SK-N-SH (cell line): ENCODE measurements at regions not wholly inside any gene's neighbourhood (a gene's known extent, or its start where the extent isn't known, plus 50 kb on each side); places are given as distances from the start of the nearest gene placed in this dataset.
A peak's percentile ranks its signal among the peaks of the same experiment; 100 is the strongest.

Experiments used
- CTCF ChIA-PET: fragments of 300-600, 350-600 bp; formaldehyde crosslinking; extraction: SDS; loops from one replicate; lab custom pipeline; 2021; lab: Yijun Ruan, JAX
- POLR2A ChIA-PET: fragments of 350-600 bp; sonication (Branson Sonifier 250); formaldehyde crosslinking; extraction: SDS; loops from one replicate; lab custom pipeline; 2020; ENCODE audit warnings: antibody characterized with exemption, inconsistent platforms; lab: Yijun Ruan, JAX
- DNase-seq: peaks from one replicate; pipeline ENCODE4 v3.0.0; 2012
- H2AFZ ChIP-seq: fragments of 200-600 bp; sonication (generic); 2 replicates; pipeline ENCODE4 v1.8.1; 2016; ENCODE audit warnings: antibody characterized with exemption, mild to moderate bottlenecking, low read depth
- H3F3A ChIP-seq: fragments of 200-600 bp; sonication (generic); replicated peaks from 2 replicates; pipeline ENCODE3; 2016; ENCODE audit warnings: antibody characterized with exemption, mild to moderate bottlenecking; ENCODE audit not compliant: insufficient read depth
- H3K27ac ChIP-seq, 2 experiments: fragments of 200-500 bp in 1 of 2; fragments of 200-600 bp in 1 of 2; sonication (Bioruptor generic) in 1 of 2; sonication (generic), shearing (Covaris generic) in 1 of 2; 2 replicates each; pipeline versions ENCODE4 v1.5.1 to v1.6.1; 2014 to 2016; ENCODE audit warnings: low read depth in 2 of 2, inconsistent platforms in 1 of 2, low read length in 1 of 2, mild to moderate bottlenecking in 1 of 2, mixed read lengths in 1 of 2
- H3K27me3 ChIP-seq: fragments of 200-600 bp; sonication (generic), shearing (Covaris generic); 2 replicates; pipeline ENCODE4 v1.6.1; 2016; ENCODE audit warnings: mixed run types; ENCODE audit not compliant: insufficient read depth
- H3K36me3 ChIP-seq, 2 experiments: fragments of 200-500 bp in 1 of 2; fragments of 200-600 bp in 1 of 2; sonication (Bioruptor generic) in 1 of 2; sonication (generic) in 1 of 2; replicated peaks in 1 of 2; 2 replicates each; pipeline versions ENCODE3 to v1.5.1; 2014 to 2016; ENCODE audit warnings: low read length in 1 of 2, mild to moderate bottlenecking in 1 of 2; ENCODE audit not compliant: insufficient read depth in 2 of 2, control insufficient read depth in 1 of 2
- H3K4me1 ChIP-seq, 2 experiments: fragments of 200-500 bp in 1 of 2; fragments of 200-600 bp in 1 of 2; sonication (Bioruptor generic) in 1 of 2; sonication (generic), shearing (Covaris generic) in 1 of 2; 2 replicates each; pipeline versions ENCODE4 v1.5.1 to v1.6.1; 2014 to 2016; ENCODE audit warnings: low read depth in 1 of 2, low read length in 1 of 2, mixed run types in 1 of 2; ENCODE audit not compliant: insufficient read depth in 2 of 2, control insufficient read depth in 1 of 2
- H3K4me2 ChIP-seq: fragments of 200-600 bp; sonication (generic), shearing (Covaris generic); 2 replicates; pipeline ENCODE4 v1.6.1; 2017; ENCODE audit warnings: mixed run types
- H3K4me3 ChIP-seq, 2 experiments: fragments of 200-500 bp in 1 of 2; fragments of 200-600 bp in 1 of 2; sonication (Bioruptor generic) in 1 of 2; sonication (generic), shearing (Covaris generic) in 1 of 2; 2 replicates each; pipeline versions ENCODE4 v1.5.1 to v1.8.1; 2014 to 2016; ENCODE audit warnings: low read depth in 2 of 2, inconsistent platforms in 1 of 2, low read length in 1 of 2, mild to moderate bottlenecking in 1 of 2, mixed read lengths in 1 of 2, moderate library complexity in 1 of 2
- H3K79me2 ChIP-seq: fragments of 200-600 bp; sonication (generic); 2 replicates; pipeline ENCODE4 v1.8.1; 2017; ENCODE audit warnings: mild to moderate bottlenecking; ENCODE audit not compliant: insufficient read depth
- H3K9ac ChIP-seq: fragments of 200-600 bp; sonication (generic); 2 replicates; pipeline ENCODE4 v1.6.1; 2017; ENCODE audit warnings: mixed run types
- H3K9me2 ChIP-seq: fragments of 200-600 bp; sonication (generic); 2 replicates; pipeline ENCODE4 v1.6.1; 2017; ENCODE audit warnings: mixed run types
- H3K9me3 ChIP-seq: fragments of 200-600 bp; sonication (generic); 2 replicates; pipeline ENCODE4 v1.6.1; 2017; ENCODE audit warnings: mixed run types, mild to moderate bottlenecking, moderate library complexity
- H4K20me1 ChIP-seq: fragments of 200-600 bp; sonication (generic); 2 replicates; pipeline ENCODE4 v1.6.1; 2017; ENCODE audit warnings: mild to moderate bottlenecking, mixed run types; ENCODE audit not compliant: insufficient read depth
- CHD2 ChIP-seq: fragments of 150-350 bp; IDR thresholded peaks from 2 replicates; pipeline ENCODE4 v1.6.1; 2018; ENCODE audit warnings: low read length; ENCODE audit not compliant: partially characterized antibody
- ELF1 ChIP-seq: IDR thresholded peaks from 2 replicates; pipeline ENCODE4 v1.4.0; 2012
- EP300 ChIP-seq, 2 experiments: IDR thresholded peaks; 2 replicates each; pipeline versions ENCODE4 v1.4.0 to v1.6.1; 2012; ENCODE audit warnings: borderline replicate concordance in 1 of 2, low read depth in 1 of 2, low read length in 1 of 2
- EZH2phosphoT487 ChIP-seq: fragments of 200-600 bp; sonication (generic); IDR thresholded peaks from 2 replicates; pipeline ENCODE4 v1.6.1; 2017; ENCODE audit warnings: low read depth, mixed run types, mild to moderate bottlenecking, antibody characterized with exemption, moderate library complexity, borderline replicate concordance
- FOSL2 ChIP-seq: IDR thresholded peaks from 2 replicates; pipeline ENCODE4 v1.4.0; 2012; ENCODE audit warnings: low read depth, mild to moderate bottlenecking, moderate library complexity, borderline replicate concordance
- FOXJ3 ChIP-seq: sonication (generic); formaldehyde crosslinking; IDR thresholded peaks from 2 replicates; pipeline ENCODE4 v1.5.1; 2020; ENCODE audit warnings: mild to moderate bottlenecking, missing genetic modification reagents
- GABPA ChIP-seq: IDR thresholded peaks from 2 replicates; pipeline ENCODE4 v1.4.0; 2012; ENCODE audit warnings: low read depth, mild to moderate bottlenecking
- JUND ChIP-seq: IDR thresholded peaks from 2 replicates; pipeline ENCODE4 v1.4.0; 2012
- MAX ChIP-seq: IDR thresholded peaks from 2 replicates; pipeline ENCODE4 v1.4.0; 2012; ENCODE audit warnings: low read depth
- MEF2A ChIP-seq: IDR thresholded peaks from 2 replicates; pipeline ENCODE4 v1.4.0; 2012; ENCODE audit warnings: low read depth, borderline replicate concordance
- NRF1 ChIP-seq: IDR thresholded peaks from 2 replicates; pipeline ENCODE4 v1.6.1; 2012; ENCODE audit warnings: low read depth, mild to moderate bottlenecking, low read length
- POLR2AphosphoS5 ChIP-seq: IDR thresholded peaks from 2 replicates; pipeline ENCODE4 v1.6.1; 2012; ENCODE audit warnings: low read depth, low read length
- RAD21 ChIP-seq: IDR thresholded peaks from 2 replicates; pipeline ENCODE4 v1.6.1; 2012; ENCODE audit warnings: mild to moderate bottlenecking, low read length
- RXRA ChIP-seq: IDR thresholded peaks from 2 replicates; pipeline ENCODE4 v1.4.0; 2012; ENCODE audit warnings: low read depth, mild to moderate bottlenecking, borderline replicate concordance
- SIN3A ChIP-seq: IDR thresholded peaks from 2 replicates; pipeline ENCODE4 v1.6.1; 2012; ENCODE audit warnings: low read depth, mild to moderate bottlenecking, low read length, moderate library complexity, borderline replicate concordance
- SMC3 ChIP-seq: IDR thresholded peaks from 2 replicates; pipeline ENCODE4 v1.6.1; 2012; ENCODE audit warnings: low read depth, low read length, improper control_type of control experiment
- TAF1 ChIP-seq: IDR thresholded peaks from 2 replicates; pipeline ENCODE4 v1.6.1; 2012; ENCODE audit warnings: low read depth, mild to moderate bottlenecking, low read length, moderate library complexity, borderline replicate concordance
- TCF12 ChIP-seq: IDR thresholded peaks from 2 replicates; pipeline ENCODE4 v1.4.0; 2012
- YY1 ChIP-seq: IDR thresholded peaks from 2 replicates; pipeline ENCODE4 v1.4.0; 2012; ENCODE audit warnings: low read depth, mild to moderate bottlenecking
- TF ChIP-seq, protein P1 (sequence below): IDR thresholded peaks from 2 replicates; pipeline ENCODE4 v1.4.0; 2012; ENCODE audit warnings: low read depth, borderline replicate concordance
- TF ChIP-seq, protein P2 (sequence below): fragments of 200-600 bp; sonication (generic); IDR thresholded peaks from 2 replicates; pipeline ENCODE4 v1.6.1; 2017; ENCODE audit warnings: antibody characterized with exemption, mild to moderate bottlenecking, moderate library complexity
- TF ChIP-seq, protein P3 (sequence below): IDR thresholded peaks from 2 replicates; pipeline ENCODE4; 2012
- TF ChIP-seq, protein P4 (sequence below): fragments of 150-350 bp; IDR thresholded peaks from 2 replicates; pipeline ENCODE4 v1.6.1; 2017; ENCODE audit warnings: antibody characterized with exemption, low read length, low read depth, borderline replicate concordance
- TF ChIP-seq, protein P5 (sequence below): IDR thresholded peaks from 2 replicates; pipeline ENCODE4 v1.6.1; 2012; ENCODE audit warnings: mild to moderate bottlenecking, low read depth, low read length, moderate library complexity

DNA sequence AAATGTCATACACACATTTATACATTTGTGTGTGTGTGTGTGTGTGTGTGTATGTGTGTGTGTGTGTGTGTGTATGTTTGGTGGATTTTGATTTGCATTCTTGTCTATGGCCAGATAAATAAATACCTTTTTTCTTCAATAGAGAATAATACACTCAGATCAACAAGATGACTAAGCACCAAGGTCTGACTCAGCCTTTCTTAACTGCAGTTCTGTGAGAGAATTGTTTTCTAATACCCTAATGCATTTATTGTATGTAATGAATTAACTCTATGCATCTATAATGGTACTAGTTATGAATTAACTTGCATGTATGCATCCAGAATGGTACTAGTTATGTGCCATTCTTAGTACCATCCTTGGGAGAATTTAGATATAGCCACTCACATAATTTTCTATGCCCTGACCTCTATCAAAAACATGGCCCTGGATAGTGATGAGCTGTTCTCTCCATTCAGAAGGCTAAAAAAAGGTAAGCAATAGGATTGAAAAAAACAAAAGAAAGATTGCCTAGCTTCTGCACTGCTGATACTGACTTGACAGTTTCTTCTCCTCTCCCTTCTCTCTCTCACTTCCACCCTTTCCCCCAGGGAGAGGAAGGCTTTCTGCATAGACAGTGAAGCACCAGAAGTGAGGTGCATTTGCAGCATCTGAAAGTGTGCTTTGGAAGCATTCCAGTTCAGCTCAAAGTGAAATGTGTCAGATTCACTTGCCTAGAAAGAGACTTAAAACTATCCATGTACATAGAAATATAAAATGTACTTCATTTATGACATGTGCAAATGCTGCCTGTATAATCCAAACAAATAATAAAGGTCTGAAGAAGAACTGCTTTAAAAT, 55.1 kb upstream of the CCDC112 start:
- Histone ChIP-seq H3K9ac (no peak overlapping the region), H3K4me3 (no peak overlapping the region), H2AFZ (no peak overlapping the region), H3F3A (peaks cover 21% of the 10 kb centered on the region), H3K27me3 (no peaks in the 10 kb centered on the region), H3K4me1 (peaks cover 0 to 20% of the 10 kb centered on the region in 2 experiments), H3K9me2 (no peaks in the 10 kb centered on the region), H3K9me3 (no peaks in the 10 kb centered on the region), H3K4me2 (peak overlapping the region; percentile 62; the same call in 1 of the 2 replicates), H3K79me2 (no peaks in the 10 kb centered on the region), H4K20me1 (no peaks in the 10 kb centered on the region), H3K27ac (peak overlapping the region; percentile 41 to 67; a peak in 2 of 4 replicates), H3K36me3 (no peaks in the 10 kb centered on the region)
- ChIA-PET CTCF (interaction anchor here (1.6 kb wide), 1 partner anchor 16 kb away, joined by 4 read pairs; no protein-coding TSS in a partner anchor), POLR2A (no interaction called here)
- DNase-seq: no peak
- no peak for TF ChIP-seq GABPA
- no peak for TF ChIP-seq POLR2AphosphoS5
- no peak for TF ChIP-seq MEF2A
- TF ChIP-seq ELF1: no peak
- TF ChIP-seq, protein P1, sequence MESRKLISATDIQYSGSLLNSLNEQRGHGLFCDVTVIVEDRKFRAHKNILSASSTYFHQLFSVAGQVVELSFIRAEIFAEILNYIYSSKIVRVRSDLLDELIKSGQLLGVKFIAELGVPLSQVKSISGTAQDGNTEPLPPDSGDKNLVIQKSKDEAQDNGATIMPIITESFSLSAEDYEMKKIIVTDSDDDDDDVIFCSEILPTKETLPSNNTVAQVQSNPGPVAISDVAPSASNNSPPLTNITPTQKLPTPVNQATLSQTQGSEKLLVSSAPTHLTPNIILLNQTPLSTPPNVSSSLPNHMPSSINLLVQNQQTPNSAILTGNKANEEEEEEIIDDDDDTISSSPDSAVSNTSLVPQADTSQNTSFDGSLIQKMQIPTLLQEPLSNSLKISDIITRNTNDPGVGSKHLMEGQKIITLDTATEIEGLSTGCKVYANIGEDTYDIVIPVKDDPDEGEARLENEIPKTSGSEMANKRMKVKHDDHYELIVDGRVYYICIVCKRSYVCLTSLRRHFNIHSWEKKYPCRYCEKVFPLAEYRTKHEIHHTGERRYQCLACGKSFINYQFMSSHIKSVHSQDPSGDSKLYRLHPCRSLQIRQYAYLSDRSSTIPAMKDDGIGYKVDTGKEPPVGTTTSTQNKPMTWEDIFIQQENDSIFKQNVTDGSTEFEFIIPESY: no peak
- TF ChIP-seq TCF12: peak; percentile 79
- no peak for TF ChIP-seq CHD2
- TF ChIP-seq, protein P2, sequence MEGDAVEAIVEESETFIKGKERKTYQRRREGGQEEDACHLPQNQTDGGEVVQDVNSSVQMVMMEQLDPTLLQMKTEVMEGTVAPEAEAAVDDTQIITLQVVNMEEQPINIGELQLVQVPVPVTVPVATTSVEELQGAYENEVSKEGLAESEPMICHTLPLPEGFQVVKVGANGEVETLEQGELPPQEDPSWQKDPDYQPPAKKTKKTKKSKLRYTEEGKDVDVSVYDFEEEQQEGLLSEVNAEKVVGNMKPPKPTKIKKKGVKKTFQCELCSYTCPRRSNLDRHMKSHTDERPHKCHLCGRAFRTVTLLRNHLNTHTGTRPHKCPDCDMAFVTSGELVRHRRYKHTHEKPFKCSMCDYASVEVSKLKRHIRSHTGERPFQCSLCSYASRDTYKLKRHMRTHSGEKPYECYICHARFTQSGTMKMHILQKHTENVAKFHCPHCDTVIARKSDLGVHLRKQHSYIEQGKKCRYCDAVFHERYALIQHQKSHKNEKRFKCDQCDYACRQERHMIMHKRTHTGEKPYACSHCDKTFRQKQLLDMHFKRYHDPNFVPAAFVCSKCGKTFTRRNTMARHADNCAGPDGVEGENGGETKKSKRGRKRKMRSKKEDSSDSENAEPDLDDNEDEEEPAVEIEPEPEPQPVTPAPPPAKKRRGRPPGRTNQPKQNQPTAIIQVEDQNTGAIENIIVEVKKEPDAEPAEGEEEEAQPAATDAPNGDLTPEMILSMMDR: no peak
- TF ChIP-seq, protein P3, sequence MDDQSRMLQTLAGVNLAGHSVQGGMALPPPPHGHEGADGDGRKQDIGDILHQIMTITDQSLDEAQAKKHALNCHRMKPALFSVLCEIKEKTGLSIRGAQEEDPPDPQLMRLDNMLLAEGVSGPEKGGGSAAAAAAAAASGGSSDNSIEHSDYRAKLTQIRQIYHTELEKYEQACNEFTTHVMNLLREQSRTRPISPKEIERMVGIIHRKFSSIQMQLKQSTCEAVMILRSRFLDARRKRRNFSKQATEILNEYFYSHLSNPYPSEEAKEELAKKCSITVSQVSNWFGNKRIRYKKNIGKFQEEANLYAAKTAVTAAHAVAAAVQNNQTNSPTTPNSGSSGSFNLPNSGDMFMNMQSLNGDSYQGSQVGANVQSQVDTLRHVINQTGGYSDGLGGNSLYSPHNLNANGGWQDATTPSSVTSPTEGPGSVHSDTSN: peak; percentile 74
- no peak for TF ChIP-seq NRF1
- no peak for TF ChIP-seq SIN3A
- TF ChIP-seq FOXJ3 (CRISPR knock-in tag): no peak
- TF ChIP-seq, protein P4, sequence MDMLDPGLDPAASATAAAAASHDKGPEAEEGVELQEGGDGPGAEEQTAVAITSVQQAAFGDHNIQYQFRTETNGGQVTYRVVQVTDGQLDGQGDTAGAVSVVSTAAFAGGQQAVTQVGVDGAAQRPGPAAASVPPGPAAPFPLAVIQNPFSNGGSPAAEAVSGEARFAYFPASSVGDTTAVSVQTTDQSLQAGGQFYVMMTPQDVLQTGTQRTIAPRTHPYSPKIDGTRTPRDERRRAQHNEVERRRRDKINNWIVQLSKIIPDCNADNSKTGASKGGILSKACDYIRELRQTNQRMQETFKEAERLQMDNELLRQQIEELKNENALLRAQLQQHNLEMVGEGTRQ: no peak
- TF ChIP-seq TAF1: no peak
- TF ChIP-seq, protein P5, sequence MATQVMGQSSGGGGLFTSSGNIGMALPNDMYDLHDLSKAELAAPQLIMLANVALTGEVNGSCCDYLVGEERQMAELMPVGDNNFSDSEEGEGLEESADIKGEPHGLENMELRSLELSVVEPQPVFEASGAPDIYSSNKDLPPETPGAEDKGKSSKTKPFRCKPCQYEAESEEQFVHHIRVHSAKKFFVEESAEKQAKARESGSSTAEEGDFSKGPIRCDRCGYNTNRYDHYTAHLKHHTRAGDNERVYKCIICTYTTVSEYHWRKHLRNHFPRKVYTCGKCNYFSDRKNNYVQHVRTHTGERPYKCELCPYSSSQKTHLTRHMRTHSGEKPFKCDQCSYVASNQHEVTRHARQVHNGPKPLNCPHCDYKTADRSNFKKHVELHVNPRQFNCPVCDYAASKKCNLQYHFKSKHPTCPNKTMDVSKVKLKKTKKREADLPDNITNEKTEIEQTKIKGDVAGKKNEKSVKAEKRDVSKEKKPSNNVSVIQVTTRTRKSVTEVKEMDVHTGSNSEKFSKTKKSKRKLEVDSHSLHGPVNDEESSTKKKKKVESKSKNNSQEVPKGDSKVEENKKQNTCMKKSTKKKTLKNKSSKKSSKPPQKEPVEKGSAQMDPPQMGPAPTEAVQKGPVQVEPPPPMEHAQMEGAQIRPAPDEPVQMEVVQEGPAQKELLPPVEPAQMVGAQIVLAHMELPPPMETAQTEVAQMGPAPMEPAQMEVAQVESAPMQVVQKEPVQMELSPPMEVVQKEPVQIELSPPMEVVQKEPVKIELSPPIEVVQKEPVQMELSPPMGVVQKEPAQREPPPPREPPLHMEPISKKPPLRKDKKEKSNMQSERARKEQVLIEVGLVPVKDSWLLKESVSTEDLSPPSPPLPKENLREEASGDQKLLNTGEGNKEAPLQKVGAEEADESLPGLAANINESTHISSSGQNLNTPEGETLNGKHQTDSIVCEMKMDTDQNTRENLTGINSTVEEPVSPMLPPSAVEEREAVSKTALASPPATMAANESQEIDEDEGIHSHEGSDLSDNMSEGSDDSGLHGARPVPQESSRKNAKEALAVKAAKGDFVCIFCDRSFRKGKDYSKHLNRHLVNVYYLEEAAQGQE: no peak
- TF ChIP-seq RXRA: no peak
- 0 out of 4 replicates have a peak, but pooled peaks have one; percentile 18 to 19 for TF ChIP-seq EP300 (IDR thresholded peaks at IDR 0.05; ENCODE audit: borderline replicate concordance in 1 of 2, low read depth in 1 of 2, low read length in 1 of 2)
- TF ChIP-seq YY1: no peak
- TF ChIP-seq SMC3: no peak
- TF ChIP-seq MAX: no peak
- peak; percentile 68 for TF ChIP-seq JUND
- TF ChIP-seq EZH2phosphoT487: no peak
- TF ChIP-seq FOSL2: peak; percentile 64; the same call in 1 of the 2 replicates
- no peak for TF ChIP-seq RAD21
